NCI-H187 treated with DMSO at 0.1 percent for 48 hours (cell line): ENCODE measurements at regions not wholly inside any gene's neighbourhood (a gene's known extent, or its start where the extent isn't known, plus 50 kb on each side); places are given as distances from the start of the nearest gene placed in this dataset.

Source experiments
- DNase-seq: peaks from one replicate; lab custom pipeline; 2025; lab: John Stamatoyannopoulos, UW

GRCh38 chr11:116077092-116077491 lies 572.9 kb upstream of the CADM1 start:
- DNase-seq = no peak

- no peak for DNase-seq
These were observed 569.9 kb upstream of the CADM1 start for GRCh38 chr11:116073854-116074837.

- DNase-seq = no peak
These were observed 568.6 kb upstream of the CADM1 start for GRCh38 chr11:116072601-116073410.

- no peak for DNase-seq
These were observed 567.9 kb upstream of the CADM1 start for GRCh38 chr11:116072133-116072532.

GRCh38 chr11:116071241-116071640 lies 567.0 kb upstream of the CADM1 start:
- no peak for DNase-seq

GRCh38 chr11:116070520-116070919 lies 566.3 kb upstream of the CADM1 start:
- DNase-seq = no peak

GRCh38 chr11:116066777-116067176 lies 562.6 kb upstream of the CADM1 start:
- no peak for DNase-seq

- no peak for DNase-seq
These were observed 561.8 kb upstream of the CADM1 start for GRCh38 chr11:116065986-116066385.

GRCh38 chr11:116065191-116065895 lies 561.1 kb upstream of the CADM1 start:
- DNase-seq = no peak

GRCh38 chr11:116062490-116063171 lies 558.4 kb upstream of the CADM1 start:
- DNase-seq = peak; percentile 52

- no peak for DNase-seq
These were observed 557.9 kb upstream of the CADM1 start for GRCh38 chr11:116062129-116062489.

GRCh38 chr11:116061322-116061721 lies 557.1 kb upstream of the CADM1 start:
- no peak for DNase-seq

- no peak for DNase-seq
These were observed 555.7 kb upstream of the CADM1 start for GRCh38 chr11:116059919-116060318.

GRCh38 chr11:116057000-116057399 lies 552.8 kb upstream of the CADM1 start:
- DNase-seq = no peak

- DNase-seq = no peak
These were observed 550.8 kb upstream of the CADM1 start for GRCh38 chr11:116055064-116055463.

- DNase-seq = no peak
These were observed 549.3 kb upstream of the CADM1 start for GRCh38 chr11:116053548-116053919.

- DNase-seq = no peak
These were observed 548.7 kb upstream of the CADM1 start for GRCh38 chr11:116052603-116053547.

GRCh38 chr11:116051494-116051893 lies 547.3 kb upstream of the CADM1 start:
- DNase-seq = no peak

- DNase-seq = no peak
These were observed 545.2 kb upstream of the CADM1 start for GRCh38 chr11:116049383-116049782.

GRCh38 chr11:116046127-116046526 lies 541.9 kb upstream of the CADM1 start:
- no peak for DNase-seq

- DNase-seq = no peak
These were observed 540.7 kb upstream of the CADM1 start for GRCh38 chr11:116044941-116045340.
